Natural killer cell (primary cell): ENCODE measurements at regions not wholly inside any gene's neighbourhood (a gene's known extent, or its start where the extent isn't known, plus 50 kb on each side); places are given as distances from the start of the nearest gene placed in this dataset.

Source experiments
- ATAC-seq, 3 donors: fragments of 150-1000 bp in 2 of 3; fragments of 200-7000 bp in 1 of 3; cut with Tn5 transposase; 1 replicate in 1 of 3; 2 replicates in 2 of 3; pipeline ENCODE4 v1.10.0; 2021; ENCODE audit warnings: mild to moderate bottlenecking in 2 of 3, moderate library complexity in 2 of 3
- DNase-seq, 2 donors: peaks; one replicate each; pipeline versions ENCODE4 v3.0.0 to v3.0.0-alpha.2; 2013 to 2021; ENCODE audit warnings: mixed read lengths in 1 of 2
- H3K27ac ChIP-seq: one replicate; pipeline ENCODE4 v1.5.1; 2013; ENCODE audit warnings: mild to moderate bottlenecking, low read length
- H3K27me3 ChIP-seq: one replicate; pipeline ENCODE4 v1.6.1; 2013; ENCODE audit warnings: low read length; ENCODE audit not compliant: control insufficient read depth, insufficient read depth
- H3K36me3 ChIP-seq: one replicate; pipeline ENCODE4 v1.6.1; 2013; ENCODE audit warnings: low read length; ENCODE audit not compliant: control insufficient read depth, insufficient read depth
- H3K4me1 ChIP-seq: one replicate; pipeline ENCODE4 v1.6.1; 2013; ENCODE audit warnings: low read length; ENCODE audit not compliant: control insufficient read depth, insufficient read depth
- H3K4me3 ChIP-seq: one replicate; pipeline ENCODE4 v1.5.1; 2013; ENCODE audit warnings: low read length
- H3K9me3 ChIP-seq: one replicate; pipeline ENCODE4 v1.6.1; 2013; ENCODE audit warnings: low read length; ENCODE audit not compliant: control insufficient read depth, insufficient read depth
- H3K27ac Mint-ChIP-seq, 2 donors: one replicate each; pipeline ENCODE4 v1.8.0; 2022; ENCODE audit warnings: mild to moderate bottlenecking in 2 of 2, mixed read lengths in 2 of 2, moderate library complexity in 1 of 2
- H3K27me3 Mint-ChIP-seq, 2 donors: one replicate each; pipeline ENCODE4 v1.8.0; 2022; ENCODE audit warnings: low read depth in 2 of 2, mixed read lengths in 2 of 2
- H3K36me3 Mint-ChIP-seq: one replicate; pipeline ENCODE4 v1.8.0; 2022; ENCODE audit warnings: mixed read lengths
- H3K4me1 Mint-ChIP-seq, 2 donors: one replicate each; pipeline ENCODE4 v1.8.0; 2022; ENCODE audit warnings: mixed read lengths in 2 of 2
- H3K4me3 Mint-ChIP-seq: one replicate; pipeline ENCODE4 v1.8.0; 2022; ENCODE audit warnings: mild to moderate bottlenecking, moderate library complexity, mixed read lengths
- H3K9me3 Mint-ChIP-seq, 2 donors: one replicate each; pipeline ENCODE4 v1.8.0; 2022; ENCODE audit warnings: mixed read lengths in 2 of 2
- CTCF ChIP-seq: fragments of 200-600 bp; IDR thresholded peaks from one replicate; pipeline ENCODE4 v1.8.0; 2022; ENCODE audit warnings: antibody characterized with exemption
- WGBS: methylation state at CpG from one replicate; pipeline ENCODE4 v1.1.7; 2013; ENCODE audit warnings: missing lambda C conversion rate; ENCODE audit not compliant: insufficient coverage; 5-methylcytosine and 5-hydroxymethylcytosine counted together
- intact Hi-C: fragments of 100-400 bp; cut with micrococcal nuclease; formaldehyde crosslinking; loops from one replicate; pipeline ENCODE4 v1.14.2; 2022

- DNase-seq (no peak), ATAC-seq (no peak)
- TF ChIP-seq CTCF: no peak
- Histone ChIP-seq H3K9me3 (no peaks in the 10 kb centered on the region), H3K36me3 (no peaks in the 10 kb centered on the region), H3K4me3 (no peak overlapping the region), H3K27me3 (no peaks in the 10 kb centered on the region), H3K4me1 (no peaks in the 10 kb centered on the region), H3K27ac (no peak overlapping the region)
- Mint-ChIP-seq H3K36me3 (no peaks in the 10 kb centered on the region), H3K4me3 (no peak overlapping the region), H3K4me1 (peaks cover 0 to 11% of the 10 kb centered on the region in 2 donors), H3K9me3 (no peaks in the 10 kb centered on the region), H3K27me3 (peaks cover 6 to 27% of the 10 kb centered on the region in 2 donors), H3K27ac (no peak overlapping the region)
- 40% methylated on average over 1 of the region's 2 CpGs for WGBS
- intact Hi-C loops: no loop called here
Measured at GRCh38 chr3:171516765-171517164, 56.6 kb upstream of the TNIK start.

GRCh38 chr3:171514466-171514865 is 54.3 kb upstream of the TNIK start:
- no peaks in the 10 kb centered on the region for H3K9me3 ChIP-seq
- intact Hi-C loops: no loop called here
- peaks cover 0 to under 1% of the 10 kb centered on the region in 2 donors for H3K4me1 Mint-ChIP-seq
- no peak for DNase-seq
- H3K4me1 ChIP-seq: no peaks in the 10 kb centered on the region
- no peaks in the 10 kb centered on the region for H3K36me3 ChIP-seq
- H3K27me3 Mint-ChIP-seq: peaks cover 6 to 27% of the 10 kb centered on the region in 2 donors
- no peak for TF ChIP-seq CTCF
- no peaks in the 10 kb centered on the region for H3K27me3 ChIP-seq
- ATAC-seq: no peak
- H3K27ac Mint-ChIP-seq: no peak overlapping the region
- no peak overlapping the region for H3K4me3 Mint-ChIP-seq
- 100% methylated on average over 1 of the region's 2 CpGs for WGBS
- H3K4me3 ChIP-seq: no peak overlapping the region
- H3K27ac ChIP-seq: no peak overlapping the region
- H3K9me3 Mint-ChIP-seq: no peaks in the 10 kb centered on the region
- no peaks in the 10 kb centered on the region for H3K36me3 Mint-ChIP-seq

GRCh38 chr3:171511450-171511849 is 51.2 kb upstream of the TNIK start:
- Histone ChIP-seq H3K36me3 (no peaks in the 10 kb centered on the region), H3K27me3 (no peaks in the 10 kb centered on the region), H3K9me3 (no peaks in the 10 kb centered on the region), H3K4me3 (no peak overlapping the region), H3K27ac (no peak overlapping the region), H3K4me1 (no peaks in the 10 kb centered on the region)
- 86% methylated on average over 2 of the region's 2 CpGs for WGBS
- TF ChIP-seq CTCF: no peak
- H3K4me3 Mint-ChIP-seq: no peak overlapping the region
- ATAC-seq (peak in 1 of 3 donors; percentile 25), DNase-seq (no peak)
- no peaks in the 10 kb centered on the region for H3K9me3 Mint-ChIP-seq
- H3K27me3 Mint-ChIP-seq: peaks cover 7 to 10% of the 10 kb centered on the region in 2 donors
- no peak overlapping the region for H3K27ac Mint-ChIP-seq
- H3K4me1 Mint-ChIP-seq: no peaks in the 10 kb centered on the region
- intact Hi-C loops: no loop called here
- H3K36me3 Mint-ChIP-seq: no peaks in the 10 kb centered on the region
